ENCODE measurements at regions not wholly inside any gene's neighbourhood (a gene's known extent, or its start where the extent isn't known, plus 50 kb on each side); places are given as distances from the start of the nearest gene placed in this dataset.
"Not testable (repeated sequence)": the region's sequence is repeated elsewhere in the genome, so short reads cannot be mapped to it uniquely, and the experiment has no call there.

DNA sequence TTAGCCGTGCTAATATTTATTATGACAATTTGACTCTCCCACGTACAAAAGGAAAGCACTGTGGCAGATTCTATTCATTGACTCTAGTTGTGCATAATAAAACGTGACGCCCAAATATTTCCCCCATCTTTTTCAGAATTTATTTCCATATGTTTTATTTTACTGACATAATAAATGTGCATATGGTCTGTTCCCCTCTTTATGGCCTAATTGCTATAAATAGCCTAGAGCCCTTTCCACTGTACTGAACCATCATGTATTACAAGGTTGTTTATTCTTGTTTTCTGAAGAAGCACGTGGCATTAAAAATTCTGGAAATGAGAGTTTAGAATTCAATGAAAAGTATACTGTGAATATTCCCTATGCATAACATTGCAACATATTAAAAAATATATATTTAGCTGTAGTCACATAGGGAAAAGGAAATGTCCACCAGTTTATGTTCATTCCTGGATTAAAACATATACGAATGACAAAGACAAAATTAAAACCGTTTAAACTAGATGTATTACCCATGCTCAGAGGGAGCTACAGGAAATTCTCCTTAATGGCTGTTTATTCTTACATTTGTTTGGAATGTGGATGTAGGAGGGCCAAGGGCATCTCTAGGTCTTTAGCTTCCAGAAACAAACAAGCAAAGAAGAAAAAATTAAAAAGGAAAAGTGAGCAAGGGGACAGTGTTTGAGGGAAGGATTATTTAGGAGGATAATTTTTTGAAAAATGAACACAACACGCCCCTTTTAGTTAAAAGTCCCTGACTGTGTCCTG, 122.1 kb upstream of the MMADHC start:
- Mint-ChIP-seq H3K4me1 (no peaks in the 10 kb centered on the region), H3K4me3 (no peak overlapping the region), H3K9me3 (peaks cover 3% of the 10 kb centered on the region), H3K27me3 (no peaks in the 10 kb centered on the region), H3K36me3 (no peaks in the 10 kb centered on the region), H3K27ac (no peak overlapping the region)
- no peak for DNase-seq

GRCh38 chr2:149703281-149703680, 115.7 kb upstream of the MMADHC start:
- H3K9me3 Mint-ChIP-seq = peaks cover 1% of the 10 kb centered on the region
- no peaks in the 10 kb centered on the region for H3K27me3 Mint-ChIP-seq
- no peaks in the 10 kb centered on the region for H3K4me1 Mint-ChIP-seq
- no peak overlapping the region for H3K4me3 Mint-ChIP-seq
- H3K36me3 Mint-ChIP-seq = no peaks in the 10 kb centered on the region
- DNase-seq = no peak
- no peak overlapping the region for H3K27ac Mint-ChIP-seq

DNA sequence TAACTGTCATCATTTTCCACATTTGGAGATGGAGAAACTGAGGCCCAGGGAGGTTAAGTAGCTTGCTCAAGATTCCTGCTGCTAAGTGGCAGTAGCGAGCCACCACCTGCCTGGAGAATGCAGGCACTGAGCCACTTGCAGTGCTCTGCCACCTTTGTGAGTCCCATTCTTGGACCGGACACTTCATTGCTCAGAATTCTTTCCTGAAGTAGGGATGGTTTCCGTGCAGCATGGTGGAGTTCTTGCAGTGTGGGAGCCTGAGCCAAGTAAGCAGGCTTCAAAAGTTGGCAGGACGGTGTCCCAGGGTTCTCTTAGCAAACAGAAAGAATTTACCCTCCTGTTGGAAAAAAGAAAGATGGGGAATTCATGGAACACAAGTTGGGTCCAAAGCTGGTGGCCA, 115.0 kb upstream of the MMADHC start:
- Mint-ChIP-seq H3K4me3 (no peak overlapping the region), H3K27ac (no peak overlapping the region), H3K9me3 (peaks cover 1% of the 10 kb centered on the region), H3K36me3 (no peaks in the 10 kb centered on the region), H3K27me3 (peaks cover under 1% of the 10 kb centered on the region), H3K4me1 (no peaks in the 10 kb centered on the region)
- no peak for DNase-seq

- Mint-ChIP-seq H3K4me3 (no peak overlapping the region), H3K4me1 (no peaks in the 10 kb centered on the region), H3K36me3 (no peaks in the 10 kb centered on the region), H3K27ac (no peak overlapping the region), H3K9me3 (no peaks in the 10 kb centered on the region), H3K27me3 (peaks cover 5% of the 10 kb centered on the region)
- no peak for DNase-seq
Measured at GRCh38 chr2:149701241-149701640, 113.7 kb upstream of the MMADHC start.

DNA sequence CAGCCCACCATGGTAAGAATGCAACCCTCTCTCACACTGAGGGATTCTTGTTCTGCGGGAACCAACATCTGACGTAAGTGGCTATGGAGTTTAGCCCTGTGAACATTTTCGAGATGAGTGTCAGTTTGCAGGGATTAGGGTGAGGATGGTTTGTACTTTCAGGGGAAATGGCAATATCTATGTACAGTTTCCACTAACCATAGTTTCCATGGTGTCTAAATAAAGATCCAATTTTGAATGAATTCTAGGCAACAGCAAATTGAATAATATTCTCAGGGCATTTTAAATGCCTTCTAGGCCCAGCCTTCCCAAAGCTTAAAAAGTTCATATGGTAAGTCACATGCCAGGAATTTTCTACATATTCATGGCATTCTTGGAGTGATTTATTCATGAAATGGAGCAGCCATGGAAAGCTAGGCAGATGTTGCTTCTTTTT, 105.4 kb upstream of the MMADHC start:
- Mint-ChIP-seq H3K36me3 (no peaks in the 10 kb centered on the region), H3K27me3 (peaks cover 5% of the 10 kb centered on the region), H3K27ac (no peak overlapping the region), H3K9me3 (no peaks in the 10 kb centered on the region), H3K4me1 (no peaks in the 10 kb centered on the region), H3K4me3 (no peak overlapping the region)
- no peak for DNase-seq

GRCh38 chr2:149690825-149691224, 103.2 kb upstream of the MMADHC start:
- Mint-ChIP-seq H3K4me1 (no peaks in the 10 kb centered on the region), H3K36me3 (no peaks in the 10 kb centered on the region), H3K9me3 (no peaks in the 10 kb centered on the region), H3K27me3 (no peaks in the 10 kb centered on the region), H3K27ac (no peak overlapping the region), H3K4me3 (no peak overlapping the region)
- no peak for DNase-seq

- Mint-ChIP-seq H3K4me3 (no peak overlapping the region), H3K27me3 (no peaks in the 10 kb centered on the region), H3K9me3 (peaks cover 7% of the 10 kb centered on the region), H3K27ac (no peak overlapping the region), H3K36me3 (no peaks in the 10 kb centered on the region), H3K4me1 (no peaks in the 10 kb centered on the region)
- DNase-seq = no peak
Measured at GRCh38 chr2:149687052-149687427, 99.5 kb upstream of the MMADHC start.

DNA sequence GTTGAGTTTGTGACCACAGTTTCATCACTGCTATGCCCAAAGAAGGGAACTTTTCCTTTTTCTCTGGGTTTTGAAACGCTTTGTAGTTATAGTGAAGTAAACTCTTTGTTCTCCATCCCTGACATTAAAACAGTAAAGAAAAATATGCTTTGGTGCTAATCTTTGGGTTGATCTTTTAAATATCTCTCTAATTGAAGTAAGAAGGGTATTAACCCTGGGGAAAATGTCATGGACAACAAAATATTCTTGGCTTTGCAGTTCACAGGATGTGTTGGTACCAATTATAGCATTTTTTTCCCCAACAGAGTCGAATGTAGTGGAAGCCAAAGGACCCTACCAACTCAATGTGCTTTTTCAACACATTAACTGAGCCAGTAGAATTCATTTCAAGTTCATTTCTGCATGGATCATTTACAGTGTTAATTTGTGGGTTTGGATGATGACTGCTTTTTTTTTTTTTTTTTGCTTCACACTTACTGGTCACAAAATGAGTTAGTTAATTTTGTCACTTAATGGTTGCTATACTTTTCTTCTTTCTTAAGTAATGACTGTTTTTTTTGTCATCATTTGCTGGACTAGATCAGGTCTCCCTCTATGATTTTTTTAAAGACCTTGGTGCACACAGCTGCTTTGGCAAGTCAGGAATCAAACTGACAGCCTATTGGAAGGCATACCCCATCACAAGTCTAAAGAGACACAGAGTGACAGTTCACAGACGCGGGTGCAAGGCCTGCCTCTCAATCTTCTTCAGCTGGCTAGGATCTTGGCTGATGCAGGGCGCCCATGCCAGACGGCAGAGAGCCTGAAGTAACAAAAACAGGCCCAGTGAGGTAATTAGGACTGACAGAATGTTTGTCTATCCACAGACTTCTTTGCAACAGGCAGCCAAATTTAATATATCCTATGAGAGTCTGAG, 98.8 kb upstream of the MMADHC start:
- Mint-ChIP-seq H3K4me3 (no peak overlapping the region), H3K9me3 (peaks cover 7% of the 10 kb centered on the region), H3K36me3 (no peaks in the 10 kb centered on the region), H3K4me1 (no peaks in the 10 kb centered on the region), H3K27me3 (no peaks in the 10 kb centered on the region), H3K27ac (no peak overlapping the region)
- no peak for DNase-seq

GRCh38 chr2:149685401-149685800, 97.8 kb upstream of the MMADHC start:
- H3K4me1 Mint-ChIP-seq, H3K9me3 Mint-ChIP-seq, H3K36me3 Mint-ChIP-seq: not testable (repeated sequence)

GRCh38 chr2:149679286-149679685, 91.7 kb upstream of the MMADHC start:
- Mint-ChIP-seq H3K27ac (no peak overlapping the region), H3K4me1 (no peaks in the 10 kb centered on the region), H3K9me3 (peaks cover 1% of the 10 kb centered on the region), H3K27me3 (peaks cover under 1% of the 10 kb centered on the region), H3K4me3 (no peak overlapping the region), H3K36me3 (no peaks in the 10 kb centered on the region)
- DNase-seq = no peak

More at GRCh38 chr2:149685401-149685800, 97.8 kb upstream of the MMADHC start:
- not testable (repeated sequence) for DNase-seq, H3K27me3 Mint-ChIP-seq, H3K4me3 Mint-ChIP-seq, H3K27ac Mint-ChIP-seq

DNA sequence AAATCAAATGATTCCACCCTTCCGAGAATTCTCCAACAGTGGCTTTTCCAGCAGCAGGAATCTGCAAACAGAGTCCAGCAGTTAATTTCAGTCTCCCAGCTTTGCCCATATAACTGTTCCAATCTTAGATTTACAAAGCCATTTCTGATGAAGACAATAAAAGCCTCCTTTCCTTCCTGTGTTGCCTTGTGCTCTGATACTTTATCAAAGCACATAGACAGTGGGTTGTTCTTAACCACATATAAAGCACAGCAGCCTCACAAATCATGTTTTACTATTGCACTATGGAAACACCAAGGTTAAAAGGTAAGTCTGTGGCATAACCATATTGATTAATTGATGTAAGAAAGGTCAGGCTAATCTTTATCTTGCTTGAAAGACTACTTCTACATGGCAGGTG, 89.8 kb upstream of the MMADHC start:
- H3K4me1 Mint-ChIP-seq = no peaks in the 10 kb centered on the region
- no peaks in the 10 kb centered on the region for H3K36me3 Mint-ChIP-seq
- H3K4me3 Mint-ChIP-seq = no peak overlapping the region
- DNase-seq = no peak
- peaks cover 4% of the 10 kb centered on the region for H3K27me3 Mint-ChIP-seq
- H3K9me3 Mint-ChIP-seq = peaks cover 3% of the 10 kb centered on the region
- H3K27ac Mint-ChIP-seq = no peak overlapping the region

DNA sequence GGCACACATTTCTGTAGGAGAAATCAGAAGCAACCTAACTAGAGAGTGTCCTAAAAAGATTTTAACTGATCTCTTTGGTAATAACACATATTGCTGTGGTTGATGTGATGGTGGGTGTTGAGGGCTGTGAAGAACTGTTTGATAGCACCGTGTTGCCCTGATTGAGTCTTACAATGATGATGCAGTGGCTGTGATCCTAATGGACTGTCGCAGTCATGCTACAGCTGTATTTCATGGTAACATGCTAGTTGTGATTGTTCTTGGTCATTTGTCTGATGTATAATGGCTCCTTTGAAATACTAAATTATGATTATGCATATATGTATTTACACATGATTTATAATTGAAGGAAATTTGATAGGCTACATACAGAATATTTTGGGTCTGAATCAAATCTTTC, 82.5 kb upstream of the MMADHC start:
- H3K36me3 Mint-ChIP-seq = no peaks in the 10 kb centered on the region

GRCh38 chr2:149666809-149667320, 79.3 kb upstream of the MMADHC start:
- Mint-ChIP-seq H3K36me3 (no peaks in the 10 kb centered on the region), H3K4me3 (no peak overlapping the region), H3K27ac (no peak overlapping the region), H3K4me1 (no peaks in the 10 kb centered on the region), H3K27me3 (peaks cover 3% of the 10 kb centered on the region), H3K9me3 (no peaks in the 10 kb centered on the region)
- no peak for DNase-seq

More for the DNA sequence above, 82.5 kb upstream of the MMADHC start:
- Mint-ChIP-seq H3K4me1 (no peaks in the 10 kb centered on the region), H3K27me3 (peaks cover 7% of the 10 kb centered on the region), H3K27ac (no peak overlapping the region), H3K4me3 (no peak overlapping the region), H3K9me3 (peaks cover 5% of the 10 kb centered on the region)
- no peak for DNase-seq

DNA sequence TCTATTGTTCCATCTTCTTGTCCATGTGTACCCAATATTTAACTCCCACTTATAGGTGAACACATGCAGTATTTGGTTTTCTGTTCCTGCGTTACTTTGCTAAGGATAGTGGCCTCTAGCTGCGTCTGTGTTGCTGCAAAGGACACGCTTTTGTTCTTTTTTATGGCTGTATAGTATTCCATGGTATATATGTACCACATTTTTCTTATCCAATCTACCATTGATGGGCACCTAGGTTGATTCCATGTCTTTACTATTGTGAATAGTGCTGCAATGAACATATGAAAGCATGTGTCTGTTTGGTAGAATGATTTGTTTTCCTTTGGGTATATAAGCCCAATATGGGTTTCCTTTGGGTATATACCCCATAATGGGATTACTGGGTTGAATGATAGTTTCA, 77.3 kb upstream of the MMADHC start:
- Mint-ChIP-seq H3K27me3 (peaks cover 3% of the 10 kb centered on the region), H3K4me3 (no peak overlapping the region), H3K4me1 (no peaks in the 10 kb centered on the region), H3K36me3 (no peaks in the 10 kb centered on the region), H3K9me3 (no peaks in the 10 kb centered on the region), H3K27ac (no peak overlapping the region)
- DNase-seq = no peak

- no peaks in the 10 kb centered on the region for H3K9me3 Mint-ChIP-seq
- no peak for DNase-seq
- peaks cover 9% of the 10 kb centered on the region for H3K27me3 Mint-ChIP-seq
- no peak overlapping the region for H3K27ac Mint-ChIP-seq
- no peaks in the 10 kb centered on the region for H3K36me3 Mint-ChIP-seq
- no peaks in the 10 kb centered on the region for H3K4me1 Mint-ChIP-seq
- no peak overlapping the region for H3K4me3 Mint-ChIP-seq
Measured at GRCh38 chr2:149662556-149662955, 75.0 kb upstream of the MMADHC start.
